Activated T-helper 1 cell treated with anti-CD3 and anti-CD28 coated beads, Interleukin-12 subunit alpha, Interleukin-12 subunit beta, Interleukin-2, Interleukin-4 antibody, amounts not matched to agents 30 ng/mL and 10 ng/mL and 1 ng/mL, durations not matched to agents 14 hours and 24 hours and 36 hours (primary cell): ENCODE measurements at regions not wholly inside any gene's neighbourhood (a gene's known extent, or its start where the extent isn't known, plus 50 kb on each side); places are given as distances from the start of the nearest gene placed in this dataset.

Experiments
- DNase-seq: peaks from one replicate; pipeline ENCODE4 v3.0.0; 2021; ENCODE audit warnings: low spot score
- H3K27ac Mint-ChIP-seq: one replicate; pipeline ENCODE4 v1.8.0; 2021; ENCODE audit warnings: mild to moderate bottlenecking, mixed read lengths
- H3K27me3 Mint-ChIP-seq: one replicate; pipeline ENCODE4 v1.8.0; 2022; ENCODE audit warnings: mild to moderate bottlenecking, moderate library complexity, mixed read lengths; ENCODE audit not compliant: insufficient read depth
- H3K36me3 Mint-ChIP-seq: one replicate; pipeline ENCODE4 v1.8.0; 2021; ENCODE audit warnings: low read depth, mixed read lengths
- H3K4me1 Mint-ChIP-seq: one replicate; pipeline ENCODE4 v1.8.0; 2021; ENCODE audit warnings: low read depth, mixed read lengths
- H3K4me3 Mint-ChIP-seq: one replicate; pipeline ENCODE4 v1.8.0; 2021; ENCODE audit warnings: mild to moderate bottlenecking, moderate library complexity, mixed read lengths
- H3K9me3 Mint-ChIP-seq: one replicate; pipeline ENCODE4 v1.8.0; 2021; ENCODE audit warnings: mixed read lengths
- intact Hi-C: fragments of 100-400 bp; cut with micrococcal nuclease; formaldehyde crosslinking; loops from one replicate; pipeline ENCODE4 v1.15.1; 2024

- intact Hi-C loops, result no loop called here
- H3K27ac Mint-ChIP-seq, result no peak overlapping the region
- H3K36me3 Mint-ChIP-seq, result no peaks in the 10 kb centered on the region
- H3K4me1 Mint-ChIP-seq, result no peaks in the 10 kb centered on the region
- no peak overlapping the region for H3K4me3 Mint-ChIP-seq
- DNase-seq, result no peak
- H3K9me3 Mint-ChIP-seq, result no peaks in the 10 kb centered on the region
- H3K27me3 Mint-ChIP-seq, result peaks cover 13% of the 10 kb centered on the region
Measured at GRCh38 chr2:238582159-238582558, 155.4 kb downstream of the ASB1 start.

DNA sequence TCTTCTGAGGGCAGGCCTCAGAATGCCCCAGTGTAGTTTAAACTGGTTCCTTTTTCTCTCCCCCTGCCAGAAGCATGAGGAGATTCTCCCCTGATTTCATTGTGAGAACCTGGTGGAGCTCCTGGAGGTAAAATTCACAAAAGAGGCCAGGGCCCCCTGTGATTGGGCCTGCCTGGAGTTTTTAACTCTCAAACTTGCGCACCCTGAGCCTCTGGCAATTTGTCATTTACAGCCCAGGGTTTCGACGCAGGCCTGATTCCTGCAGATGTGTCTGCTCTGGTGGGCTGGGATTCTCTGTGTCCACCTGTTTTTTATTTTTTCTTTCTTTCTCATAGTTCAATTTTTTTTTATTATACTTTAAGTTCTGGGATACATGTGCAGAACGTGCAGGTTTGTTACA, 157.9 kb downstream of the ASB1 start:
- intact Hi-C loops, result no loop called here
- no peak for DNase-seq
- no peaks in the 10 kb centered on the region for H3K9me3 Mint-ChIP-seq
- no peaks in the 10 kb centered on the region for H3K36me3 Mint-ChIP-seq
- peaks cover 15% of the 10 kb centered on the region for H3K27me3 Mint-ChIP-seq
- H3K27ac Mint-ChIP-seq, result no peak overlapping the region
- H3K4me1 Mint-ChIP-seq, result no peaks in the 10 kb centered on the region
- no peak overlapping the region for H3K4me3 Mint-ChIP-seq

DNA sequence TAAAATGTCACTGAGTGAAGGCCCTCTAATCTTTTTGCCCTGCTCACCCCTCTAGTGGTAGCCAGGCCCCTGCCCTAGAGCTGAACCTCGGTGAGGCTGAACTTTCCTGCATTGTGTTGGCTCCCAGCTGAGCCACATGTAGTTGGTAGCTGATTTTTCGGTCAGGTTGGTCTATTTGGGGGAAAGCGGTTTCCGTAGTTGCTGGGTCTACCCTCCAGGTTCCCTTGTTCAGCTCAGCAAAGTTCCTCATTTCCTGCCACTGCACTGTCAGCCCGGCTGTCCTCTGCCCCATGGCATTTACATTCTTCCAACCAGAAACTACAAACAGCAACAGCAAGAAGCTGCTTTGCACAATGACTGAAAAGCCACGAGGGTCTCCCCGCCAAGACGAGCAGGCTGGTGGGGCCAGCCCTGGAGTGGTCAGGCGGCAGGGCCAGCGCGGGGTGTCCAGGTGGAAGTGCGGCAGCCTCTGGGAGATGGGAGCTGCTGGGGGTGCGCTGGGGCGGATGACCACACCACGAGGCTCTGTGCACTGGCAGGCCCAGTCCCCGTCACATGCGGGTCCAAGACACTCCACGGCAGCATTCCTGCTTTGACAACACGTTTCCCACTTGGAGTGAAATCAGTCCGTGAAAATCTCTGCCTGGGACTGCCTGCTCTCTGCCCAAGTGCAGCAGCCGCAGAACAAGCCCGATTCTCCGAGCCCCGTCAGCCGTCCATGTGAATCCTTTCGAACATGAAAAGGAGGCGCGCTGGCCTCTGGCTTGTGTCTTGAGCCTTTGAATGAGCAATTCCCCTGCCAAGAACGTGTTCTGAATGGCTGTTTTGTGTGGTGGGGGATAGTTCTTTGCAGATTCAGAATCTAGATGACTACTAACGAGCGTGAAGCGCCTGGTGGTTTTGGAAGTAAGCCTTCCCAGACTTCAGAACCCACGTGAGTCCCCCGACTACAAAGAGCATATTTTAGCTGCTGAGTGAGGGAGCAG, 159.4 kb downstream of the ASB1 start:
- peaks cover 12% of the 10 kb centered on the region for H3K27me3 Mint-ChIP-seq
- H3K27ac Mint-ChIP-seq, result no peak overlapping the region
- H3K4me1 Mint-ChIP-seq, result no peaks in the 10 kb centered on the region
- H3K9me3 Mint-ChIP-seq, result no peaks in the 10 kb centered on the region
- H3K4me3 Mint-ChIP-seq, result no peak overlapping the region
- no peak for DNase-seq
- H3K36me3 Mint-ChIP-seq, result no peaks in the 10 kb centered on the region
- intact Hi-C loops, result no loop called here

- Mint-ChIP-seq H3K27me3 (peaks cover 8% of the 10 kb centered on the region), H3K36me3 (no peaks in the 10 kb centered on the region), H3K9me3 (no peaks in the 10 kb centered on the region), H3K4me3 (no peak overlapping the region), H3K27ac (no peak overlapping the region), H3K4me1 (no peaks in the 10 kb centered on the region)
- intact Hi-C loops, result no loop called here
- no peak for DNase-seq
Measured at GRCh38 chr2:238586931-238587775, 160.4 kb downstream of the ASB1 start.

GRCh38 chr2:238587776-238588660, 161.3 kb downstream of the ASB1 start:
- intact Hi-C loops, result no loop called here
- Mint-ChIP-seq H3K27me3 (peaks cover 6% of the 10 kb centered on the region), H3K9me3 (no peaks in the 10 kb centered on the region), H3K4me1 (no peaks in the 10 kb centered on the region), H3K36me3 (no peaks in the 10 kb centered on the region), H3K4me3 (no peak overlapping the region), H3K27ac (no peak overlapping the region)
- no peak for DNase-seq

DNA sequence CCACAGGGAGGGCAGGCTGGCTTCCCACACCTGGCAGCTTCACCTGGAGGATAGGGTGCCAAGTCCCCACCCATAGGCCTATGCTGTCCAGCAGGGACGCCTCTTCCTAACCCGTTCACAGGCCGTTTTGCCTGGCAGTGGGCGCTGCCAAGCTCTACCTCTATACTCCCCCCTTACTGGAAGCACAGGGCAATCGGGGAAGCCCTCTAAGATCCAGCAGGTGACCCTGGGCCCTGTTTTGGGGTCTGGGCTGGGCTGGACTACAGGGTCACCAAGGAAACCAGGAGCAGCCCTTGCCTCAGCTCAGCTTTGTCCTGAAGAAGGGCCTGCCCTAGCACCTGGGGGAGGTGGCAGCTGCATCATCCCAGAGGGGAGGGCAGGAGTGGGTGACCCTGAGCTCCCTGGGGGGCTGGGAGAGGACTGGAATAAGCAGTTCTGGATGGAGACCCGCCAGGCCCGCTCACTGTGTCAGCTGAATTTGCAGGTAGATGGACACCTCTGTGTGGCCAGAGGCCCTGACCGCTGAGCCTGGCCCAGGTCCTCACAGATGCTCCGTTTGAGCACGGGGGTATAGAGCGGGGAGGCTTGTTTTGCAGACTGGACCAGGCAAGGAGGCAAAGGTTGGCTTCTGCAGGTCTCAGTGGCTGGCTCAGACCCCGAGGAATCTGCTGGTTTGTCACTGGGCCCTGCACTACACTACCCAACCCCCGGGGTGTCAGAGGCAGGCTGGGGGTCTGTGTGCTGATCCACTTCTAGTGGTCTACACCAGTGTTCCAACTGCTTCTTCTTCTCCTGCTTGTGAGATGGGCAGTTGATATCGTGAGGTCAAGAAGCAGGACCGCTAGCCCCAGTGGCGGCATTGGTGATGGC, 163.1 kb downstream of the ASB1 start:
- Mint-ChIP-seq H3K36me3 (no peaks in the 10 kb centered on the region), H3K9me3 (no peaks in the 10 kb centered on the region), H3K4me1 (no peaks in the 10 kb centered on the region), H3K27ac (no peak overlapping the region), H3K27me3 (peaks cover 2% of the 10 kb centered on the region), H3K4me3 (no peak overlapping the region)
- intact Hi-C loops, result no loop called here
- DNase-seq, result no peak

DNA sequence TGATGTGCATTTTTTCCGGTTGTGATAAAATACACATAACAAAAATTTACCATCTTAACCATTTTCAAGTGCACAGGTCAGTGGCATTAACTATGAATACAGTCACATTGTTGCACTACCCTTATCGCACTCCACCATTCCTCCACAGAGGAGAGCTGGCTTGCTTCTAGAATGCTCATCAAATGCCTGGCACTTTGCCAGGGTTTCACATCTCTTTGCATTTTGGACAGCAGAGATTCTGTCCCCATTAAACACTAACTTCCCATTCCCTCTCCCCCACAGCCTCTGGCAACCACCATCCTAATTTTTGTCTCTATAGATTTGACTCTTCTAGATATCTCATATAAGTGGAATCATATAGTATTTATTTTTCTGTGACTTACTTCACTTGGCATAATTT, 165.0 kb downstream of the ASB1 start:
- Mint-ChIP-seq H3K36me3 (no peaks in the 10 kb centered on the region), H3K4me1 (no peaks in the 10 kb centered on the region), H3K27ac (no peak overlapping the region), H3K4me3 (no peak overlapping the region), H3K9me3 (no peaks in the 10 kb centered on the region), H3K27me3 (peaks cover 2% of the 10 kb centered on the region)
- no peak for DNase-seq
- intact Hi-C loops, result no loop called here

DNA sequence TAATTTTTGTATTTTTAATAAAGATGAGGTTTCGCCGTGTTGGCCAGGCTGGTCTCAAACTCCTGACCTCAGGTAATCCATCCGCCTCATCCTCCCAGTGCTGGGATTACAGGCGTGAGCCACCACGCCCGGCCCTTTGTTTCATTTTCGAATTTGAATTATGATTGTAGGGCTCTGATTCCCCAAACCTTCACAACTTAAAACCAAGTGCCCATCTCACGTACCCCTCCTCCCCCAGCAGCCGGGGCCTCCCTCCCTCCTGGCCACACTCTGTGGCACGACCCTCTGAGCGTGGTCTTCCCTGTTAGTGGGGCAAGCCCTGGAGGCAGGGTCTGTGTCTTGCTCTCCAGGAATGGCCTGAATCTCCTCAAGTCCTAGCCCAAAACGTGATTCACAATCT, 166.5 kb downstream of the ASB1 start:
- no peaks in the 10 kb centered on the region for H3K9me3 Mint-ChIP-seq
- intact Hi-C loops, result no loop called here

GRCh38 chr2:238593678-238594077, 167.0 kb downstream of the ASB1 start:
- H3K27ac Mint-ChIP-seq, result no peak overlapping the region

More for the DNA sequence above, 166.5 kb downstream of the ASB1 start:
- no peaks in the 10 kb centered on the region for H3K27me3 Mint-ChIP-seq
- H3K27ac Mint-ChIP-seq, result no peak overlapping the region
- no peak overlapping the region for H3K4me3 Mint-ChIP-seq
- no peaks in the 10 kb centered on the region for H3K36me3 Mint-ChIP-seq
- no peaks in the 10 kb centered on the region for H3K4me1 Mint-ChIP-seq
- no peak for DNase-seq

DNA sequence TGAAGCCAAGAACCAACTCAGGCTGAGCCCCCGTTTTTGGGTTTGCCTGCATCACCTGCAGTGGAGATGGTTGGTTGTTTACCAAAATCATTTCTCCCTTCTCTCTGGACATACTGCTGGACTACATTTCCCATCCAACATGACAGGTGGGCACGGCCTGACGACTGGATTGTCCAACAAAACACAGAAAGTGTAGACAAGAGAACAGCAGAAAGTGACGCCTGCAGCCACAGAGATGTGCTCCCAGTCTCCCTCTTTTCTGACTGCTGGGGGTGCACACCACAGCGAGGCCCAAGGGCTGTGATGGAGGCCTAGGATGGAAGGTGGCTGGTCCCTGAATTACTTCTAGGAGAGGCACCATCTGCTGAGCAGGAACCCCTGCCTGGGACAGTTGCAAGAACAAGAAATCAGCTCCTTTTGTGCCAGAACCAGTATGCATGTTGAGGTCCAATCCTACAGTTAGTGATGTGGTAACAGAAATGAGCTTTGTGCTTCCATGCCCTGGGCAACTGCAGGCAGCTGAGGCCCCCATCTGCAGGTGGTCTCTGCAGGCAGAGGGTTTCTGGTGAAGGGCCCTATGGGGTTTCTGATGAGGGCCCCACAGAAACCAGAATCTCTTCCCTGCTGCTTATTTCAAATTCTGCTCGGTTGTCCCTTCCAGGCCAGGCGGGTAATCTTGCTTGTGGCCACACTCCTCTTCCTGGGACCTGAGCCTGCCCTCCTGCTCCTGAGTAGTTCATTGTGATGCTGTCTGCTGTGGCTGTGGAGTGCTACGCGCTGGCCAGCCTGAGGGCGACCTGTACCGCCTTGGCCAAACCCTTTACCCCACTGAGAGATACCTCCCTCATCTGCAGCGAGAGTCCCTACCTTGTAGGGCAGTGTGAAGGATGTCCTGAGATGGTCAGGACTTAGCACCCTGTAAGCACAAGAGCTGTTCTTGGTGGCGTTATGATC, 168.3 kb downstream of the ASB1 start:
- Mint-ChIP-seq H3K36me3 (no peaks in the 10 kb centered on the region), H3K9me3 (no peaks in the 10 kb centered on the region), H3K4me1 (no peaks in the 10 kb centered on the region), H3K4me3 (no peak overlapping the region), H3K27ac (no peak overlapping the region), H3K27me3 (peaks cover 1% of the 10 kb centered on the region)
- DNase-seq, result no peak
- intact Hi-C loops, result no loop called here

More at GRCh38 chr2:238593678-238594077, 167.0 kb downstream of the ASB1 start:
- Mint-ChIP-seq H3K4me1 (no peaks in the 10 kb centered on the region), H3K4me3 (no peak overlapping the region), H3K9me3 (no peaks in the 10 kb centered on the region), H3K27me3 (no peaks in the 10 kb centered on the region), H3K36me3 (no peaks in the 10 kb centered on the region)
- intact Hi-C loops, result no loop called here
- no peak for DNase-seq
